ENCODE measurements at regions not wholly inside any gene's neighbourhood (a gene's known extent, or its start where the extent isn't known, plus 50 kb on each side); places are given as distances from the start of the nearest gene placed in this dataset.

- no peak overlapping the region for H3K4me3 ChIP-seq
These were observed 165.5 kb downstream of the LACC1 start for GRCh38 chr13:44045180-44045562.

More at GRCh38 chr13:44045180-44045562, 165.5 kb downstream of the LACC1 start:
- intact Hi-C loops (cut with micrococcal nuclease; ENCODE audit: unreplicated experiment): no loop called here
- SMC1A ChIA-PET (ENCODE audit: uncharacterized antibody, unreplicated experiment): no interaction called here
- BruUV-seq (replicated peaks): no TSS peak
- peaks cover 0 to 3% of the 10 kb centered on the region in 2 experiments; a peak in 1 of 4 replicates for H3K27me3 ChIP-seq (replicated peaks in 1 of 2; ENCODE audit: control insufficient read depth in 2 of 2, insufficient read depth in 2 of 2, low read length in 1 of 2)
- in situ Hi-C loops (cut with MboI): loop anchor here (5.0 kb wide), 1 partner anchor 138 kb away; no protein-coding TSS in a partner anchor
- no peak for DNase-seq (ENCODE audit: low read depth, low spot score)
- H3K4me2 ChIP-seq (ENCODE audit: control insufficient read depth, insufficient read depth): no peak overlapping the region
- CTCF ChIA-PET: no interaction called here
- WGBS (ENCODE audit: insufficient coverage, insufficient replicate concordance, low lambda C conversion rate, missing lambda C conversion rate): 7% methylated on average over 3 of the region's 3 CpGs
- FAIRE-seq: no peak
- no peak overlapping the region for H2AFZ ChIP-seq (ENCODE audit: control insufficient read depth, low read depth, low read length)
- no peak overlapping the region for H3K9ac ChIP-seq (ENCODE audit: control insufficient read depth, insufficient read depth, low read length)
- no peaks in the 10 kb centered on the region for H3K4me1 ChIP-seq (ENCODE audit: control insufficient read depth, insufficient read depth, low read length)
- no peaks in the 10 kb centered on the region for H3K79me2 ChIP-seq (ENCODE audit: control insufficient read depth, insufficient read depth, low read length)
- ATAC-seq: no peak
- no peaks in the 10 kb centered on the region for H3K36me3 ChIP-seq (ENCODE audit: control insufficient read depth in 2 of 2, insufficient read depth in 2 of 2, low read length in 1 of 2)
- TF ChIP-seq ZNF207 (IDR thresholded peaks at IDR 0.05; ENCODE audit: borderline replicate concordance) (no peak), LARP7 (IDR thresholded peaks at IDR 0.05) (no peak), NR2C2 (IDR thresholded peaks at IDR 0.05; ENCODE audit: borderline replicate concordance, control insufficient read depth, insufficient read length, low read depth) (no peak), CBX5 (IDR thresholded peaks at IDR 0.05; ENCODE audit: low read depth) (no peak), TBL1XR1 (IDR thresholded peaks at IDR 0.05; ENCODE audit: low read depth, low read length) (no peak), MEF2B (IDR thresholded peaks at IDR 0.05; ENCODE audit: partially characterized antibody, poor library complexity, severe bottlenecking) (no peak), EP300 (IDR thresholded peaks at IDR 0.05; ENCODE audit: borderline replicate concordance in 1 of 2, control insufficient read depth in 1 of 2, low read depth in 2 of 2, low read length in 2 of 2) (no peak), IRF5 (IDR thresholded peaks at IDR 0.05; ENCODE audit: borderline replicate concordance) (no peak), BHLHE40 (IDR thresholded peaks at IDR 0.05; ENCODE audit: borderline replicate concordance in 1 of 2, low read depth in 2 of 2, low read length in 1 of 2) (no peak), RCOR1 (conservative IDR thresholded peaks at IDR 0.05; ENCODE audit: low read depth, low read length) (no peak), PAX8 (IDR thresholded peaks at IDR 0.05) (no peak), CHD4 (IDR thresholded peaks at IDR 0.05) (no peak), TCF3 (IDR thresholded peaks at IDR 0.05; ENCODE audit: borderline replicate concordance, insufficient read depth, low read depth, low read length) (no peak)
- no peak overlapping the region for H3K27ac ChIP-seq (ENCODE audit: control insufficient read depth, insufficient read depth)
- POLR2A ChIA-PET: no interaction called here
- RAD21 ChIA-PET (ENCODE audit: unreplicated experiment): no interaction called here
- no peaks in the 10 kb centered on the region for H3K9me3 ChIP-seq (replicated peaks; ENCODE audit: control insufficient read depth, insufficient read depth, low read length)
- H4K20me1 ChIP-seq (ENCODE audit: control insufficient read depth, insufficient read depth): no peaks in the 10 kb centered on the region

Data from GM12878 (cell line).